OCI-LY3 (cell line): ENCODE measurements at regions not wholly inside any gene's neighbourhood (a gene's known extent, or its start where the extent isn't known, plus 50 kb on each side); places are given as distances from the start of the nearest gene placed in this dataset.

Source experiments
- EZH2phosphoT487 ChIP-seq: fragments of 200-600 bp; shearing (Covaris generic); IDR thresholded peaks from 2 replicates; pipeline ENCODE4 v1.6.1; 2018; ENCODE audit warnings: antibody characterized with exemption, mixed run types, low read depth
- TF ChIP-seq, protein P1 (sequence below): fragments of 200-600, 300-600 bp; sonication (generic); IDR thresholded peaks from 2 replicates; pipeline ENCODE4 v1.5.1; 2014; ENCODE audit warnings: antibody characterized with exemption, low read length, low read depth

DNA sequence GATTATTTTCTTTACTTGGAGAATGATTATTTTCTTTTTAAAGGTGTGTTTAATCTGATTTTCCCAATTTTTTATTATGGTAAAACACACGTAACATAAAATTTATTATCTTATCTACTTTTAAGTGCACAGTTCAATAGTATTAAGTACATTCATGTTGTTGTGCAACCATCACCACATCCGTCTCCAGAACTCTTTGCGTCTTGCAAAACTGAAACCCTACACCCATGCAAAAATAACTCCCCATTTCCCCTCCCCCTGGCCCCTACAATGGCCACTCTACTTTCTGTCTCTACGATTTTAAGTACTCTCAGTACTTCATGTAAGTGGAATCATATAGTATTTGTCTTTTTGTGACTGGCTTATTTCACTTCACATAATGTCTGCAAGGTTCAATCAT, 230.7 kb downstream of the SATB1 start:
- TF ChIP-seq, protein P1, sequence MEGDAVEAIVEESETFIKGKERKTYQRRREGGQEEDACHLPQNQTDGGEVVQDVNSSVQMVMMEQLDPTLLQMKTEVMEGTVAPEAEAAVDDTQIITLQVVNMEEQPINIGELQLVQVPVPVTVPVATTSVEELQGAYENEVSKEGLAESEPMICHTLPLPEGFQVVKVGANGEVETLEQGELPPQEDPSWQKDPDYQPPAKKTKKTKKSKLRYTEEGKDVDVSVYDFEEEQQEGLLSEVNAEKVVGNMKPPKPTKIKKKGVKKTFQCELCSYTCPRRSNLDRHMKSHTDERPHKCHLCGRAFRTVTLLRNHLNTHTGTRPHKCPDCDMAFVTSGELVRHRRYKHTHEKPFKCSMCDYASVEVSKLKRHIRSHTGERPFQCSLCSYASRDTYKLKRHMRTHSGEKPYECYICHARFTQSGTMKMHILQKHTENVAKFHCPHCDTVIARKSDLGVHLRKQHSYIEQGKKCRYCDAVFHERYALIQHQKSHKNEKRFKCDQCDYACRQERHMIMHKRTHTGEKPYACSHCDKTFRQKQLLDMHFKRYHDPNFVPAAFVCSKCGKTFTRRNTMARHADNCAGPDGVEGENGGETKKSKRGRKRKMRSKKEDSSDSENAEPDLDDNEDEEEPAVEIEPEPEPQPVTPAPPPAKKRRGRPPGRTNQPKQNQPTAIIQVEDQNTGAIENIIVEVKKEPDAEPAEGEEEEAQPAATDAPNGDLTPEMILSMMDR, result no peak
- TF ChIP-seq EZH2phosphoT487, result no peak
